Karpas-422 (cell line): ENCODE measurements at regions not wholly inside any gene's neighbourhood (a gene's known extent, or its start where the extent isn't known, plus 50 kb on each side); places are given as distances from the start of the nearest gene placed in this dataset.
A peak's percentile ranks its signal among the peaks of the same experiment; 100 is the strongest.

ENCODE experiments used
- DNase-seq: peaks from one replicate; pipeline ENCODE4 v3.0.0-alpha.2; 2015
- H2AFZ ChIP-seq: fragments of 200-600 bp; sonication (generic); 2 replicates; pipeline ENCODE4 v1.6.1; 2014; ENCODE audit warnings: antibody characterized with exemption, low read length, mixed read lengths
- H3K27ac ChIP-seq: fragments of 200-600 bp; sonication (generic); 2 replicates; pipeline ENCODE4 v1.5.1; 2014; ENCODE audit warnings: mild to moderate bottlenecking, low read length, moderate library complexity
- H3K27me3 ChIP-seq: fragments of 200-600 bp; sonication (generic); 2 replicates; pipeline ENCODE4 v1.6.1; 2014; ENCODE audit warnings: low read length, mixed read lengths
- H3K36me3 ChIP-seq: fragments of 200-600 bp; sonication (generic); 2 replicates; pipeline ENCODE4 v1.6.1; 2014; ENCODE audit warnings: low read length, mixed read lengths; ENCODE audit not compliant: insufficient read depth
- H3K4me1 ChIP-seq: fragments of 200-600 bp; sonication (generic); 2 replicates; pipeline ENCODE4 v1.6.1; 2014; ENCODE audit warnings: mild to moderate bottlenecking, low read length, mixed read lengths
- H3K4me2 ChIP-seq: fragments of 200-600 bp; sonication (generic); 2 replicates; pipeline ENCODE4 v1.6.1; 2014; ENCODE audit warnings: low read length, low read depth, mild to moderate bottlenecking; ENCODE audit not compliant: poor library complexity, severe bottlenecking
- H3K4me3 ChIP-seq: fragments of 200-600 bp; sonication (generic); 2 replicates; pipeline ENCODE4 v1.5.1; 2014; ENCODE audit warnings: mild to moderate bottlenecking, antibody characterized with exemption, low read length, mixed read lengths
- H3K79me2 ChIP-seq: fragments of 200-600 bp; sonication (generic); 2 replicates; pipeline ENCODE4 v1.6.1; 2014; ENCODE audit warnings: mild to moderate bottlenecking, low read length, mixed read lengths
- H3K9ac ChIP-seq: fragments of 200-600 bp; sonication (generic); 2 replicates; pipeline ENCODE4 v1.6.0; 2014; ENCODE audit warnings: low read length
- H3K9me2 ChIP-seq: fragments of 200-600 bp; sonication (generic), shearing (Covaris generic); replicated peaks from 2 replicates; pipeline ENCODE4 v1.6.0; 2014; ENCODE audit warnings: mild to moderate bottlenecking, low read length, moderate library complexity; ENCODE audit not compliant: insufficient read depth
- H3K9me3 ChIP-seq: fragments of 300-700, 200-600 bp; sonication (generic); 2 replicates; pipeline ENCODE4 v1.6.1; 2014; ENCODE audit warnings: low read length, mixed read lengths
- H4K20me1 ChIP-seq: fragments of 200-600 bp; sonication (generic); 2 replicates; pipeline ENCODE4 v1.6.1; 2014; ENCODE audit warnings: mild to moderate bottlenecking, antibody characterized with exemption, low read length, low read depth; ENCODE audit not compliant: insufficient read depth

GRCh38 chr15:70225416-70225815 lies 127.7 kb upstream of the TLE3 start:
- H2AFZ ChIP-seq = no peak overlapping the region
- no peak overlapping the region for H3K4me2 ChIP-seq
- H3K9me3 ChIP-seq = no peaks in the 10 kb centered on the region
- H3K9me2 ChIP-seq = no peaks in the 10 kb centered on the region
- H3K27me3 ChIP-seq = no peaks in the 10 kb centered on the region
- H3K9ac ChIP-seq = no peak overlapping the region
- H3K4me3 ChIP-seq = no peak overlapping the region
- DNase-seq = no peak
- no peak overlapping the region for H3K27ac ChIP-seq
- no peaks in the 10 kb centered on the region for H4K20me1 ChIP-seq
- H3K4me1 ChIP-seq = peaks cover 5% of the 10 kb centered on the region
- H3K36me3 ChIP-seq = no peaks in the 10 kb centered on the region
- H3K79me2 ChIP-seq = no peaks in the 10 kb centered on the region

GRCh38 chr15:70222606-70223005 lies 124.9 kb upstream of the TLE3 start:
- H4K20me1 ChIP-seq = no peaks in the 10 kb centered on the region
- no peaks in the 10 kb centered on the region for H3K9me3 ChIP-seq
- no peak for DNase-seq

GRCh38 chr15:70220490-70221096 lies 122.9 kb upstream of the TLE3 start:
- Histone ChIP-seq H3K9me3 (no peaks in the 10 kb centered on the region), H3K4me3 (peak overlapping the region; percentile 20; the same call in 1 of the 2 replicates), H3K4me2 (peak overlapping the region; percentile 43), H3K9ac (0 out of 2 replicates have a peak overlapping the region, but pooled peaks have one; percentile 25), H4K20me1 (no peaks in the 10 kb centered on the region), H2AFZ (no peak overlapping the region; the same call in 1 of the 2 replicates), H3K27ac (no peak overlapping the region), H3K4me1 (peaks cover 34% of the 10 kb centered on the region), H3K79me2 (no peaks in the 10 kb centered on the region), H3K27me3 (no peaks in the 10 kb centered on the region), H3K9me2 (no peaks in the 10 kb centered on the region), H3K36me3 (no peaks in the 10 kb centered on the region)
- no peak for DNase-seq

More at GRCh38 chr15:70222606-70223005, 124.9 kb upstream of the TLE3 start:
- Histone ChIP-seq H3K27me3 (no peaks in the 10 kb centered on the region), H3K4me1 (peaks cover 21% of the 10 kb centered on the region), H3K4me3 (no peak overlapping the region), H3K9ac (no peak overlapping the region), H3K9me2 (no peaks in the 10 kb centered on the region), H3K4me2 (no peak overlapping the region), H3K27ac (no peak overlapping the region), H3K79me2 (no peaks in the 10 kb centered on the region), H3K36me3 (no peaks in the 10 kb centered on the region), H2AFZ (no peak overlapping the region)

DNA sequence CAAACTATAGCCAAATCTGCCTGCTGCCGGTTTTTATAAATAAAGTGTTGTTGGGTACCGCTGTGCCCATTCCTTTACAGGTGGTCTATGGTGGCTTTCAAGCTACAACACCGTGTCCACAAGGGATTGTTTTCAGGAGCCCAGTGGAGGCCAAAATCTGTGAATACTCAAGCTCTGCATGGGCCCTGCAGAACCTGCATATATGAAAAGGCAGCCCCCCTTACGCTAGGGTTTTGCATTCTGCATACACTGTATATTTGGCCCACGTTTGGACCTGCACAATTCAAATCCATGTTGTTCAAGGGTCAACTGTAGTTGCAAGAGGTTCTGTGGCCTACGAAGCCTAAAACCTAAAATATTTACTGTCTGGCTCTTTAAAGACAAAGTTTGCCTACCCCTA lies 122.2 kb upstream of the TLE3 start:
- Histone ChIP-seq H3K4me1 (peaks cover 34% of the 10 kb centered on the region), H3K9me3 (no peaks in the 10 kb centered on the region), H4K20me1 (no peaks in the 10 kb centered on the region), H3K9ac (0 out of 2 replicates have a peak overlapping the region, but pooled peaks have one; percentile 25), H3K4me2 (peak overlapping the region; percentile 43), H3K27ac (no peak overlapping the region), H2AFZ (no peak overlapping the region; the same call in 1 of the 2 replicates), H3K27me3 (no peaks in the 10 kb centered on the region), H3K4me3 (peak overlapping the region; percentile 20; the same call in 1 of the 2 replicates), H3K9me2 (no peaks in the 10 kb centered on the region), H3K79me2 (no peaks in the 10 kb centered on the region), H3K36me3 (no peaks in the 10 kb centered on the region)
- no peak for DNase-seq

DNA sequence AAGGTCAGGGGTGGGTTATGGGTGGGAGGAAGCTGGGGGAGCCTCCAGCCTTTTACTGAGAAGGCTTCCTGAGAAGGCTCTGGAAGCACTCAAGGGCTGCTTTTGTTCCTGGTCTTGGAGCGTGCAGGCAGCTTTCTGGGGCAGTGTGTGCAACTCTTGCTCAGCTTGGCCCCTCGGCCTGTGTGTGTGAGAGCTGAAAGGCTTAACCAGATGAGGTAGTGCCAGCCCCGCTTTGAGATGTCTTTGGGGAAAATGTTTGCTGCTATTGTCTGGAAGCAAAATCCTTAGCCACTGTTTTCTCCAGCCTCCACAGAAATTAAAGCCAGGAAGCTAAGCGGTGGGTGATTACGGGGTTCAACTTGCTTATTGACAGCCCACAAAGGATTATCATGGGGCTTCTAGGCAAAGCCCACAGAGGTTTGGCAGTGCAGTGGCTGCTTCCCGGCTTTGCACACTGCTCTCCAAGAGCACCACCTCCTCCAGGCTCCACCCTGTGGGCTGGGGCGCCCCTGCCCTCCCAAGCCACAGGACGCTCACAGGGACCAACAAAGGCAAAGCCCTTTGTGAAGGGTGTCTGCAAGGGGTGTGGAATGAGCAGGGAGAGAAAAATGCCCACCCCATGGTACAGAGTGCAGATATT lies 121.7 kb upstream of the TLE3 start:
- Histone ChIP-seq H3K4me3 (no peak overlapping the region), H2AFZ (no peak overlapping the region), H3K79me2 (no peaks in the 10 kb centered on the region), H4K20me1 (0 out of 2 replicates have a peak, but pooled peaks cover 4% of the 10 kb centered on the region), H3K9me3 (no peaks in the 10 kb centered on the region), H3K4me2 (peak overlapping the region; percentile 43), H3K36me3 (no peaks in the 10 kb centered on the region), H3K9ac (no peak overlapping the region), H3K27me3 (no peaks in the 10 kb centered on the region), H3K27ac (no peak overlapping the region), H3K4me1 (peaks cover 34% of the 10 kb centered on the region), H3K9me2 (no peaks in the 10 kb centered on the region)
- no peak for DNase-seq

DNA sequence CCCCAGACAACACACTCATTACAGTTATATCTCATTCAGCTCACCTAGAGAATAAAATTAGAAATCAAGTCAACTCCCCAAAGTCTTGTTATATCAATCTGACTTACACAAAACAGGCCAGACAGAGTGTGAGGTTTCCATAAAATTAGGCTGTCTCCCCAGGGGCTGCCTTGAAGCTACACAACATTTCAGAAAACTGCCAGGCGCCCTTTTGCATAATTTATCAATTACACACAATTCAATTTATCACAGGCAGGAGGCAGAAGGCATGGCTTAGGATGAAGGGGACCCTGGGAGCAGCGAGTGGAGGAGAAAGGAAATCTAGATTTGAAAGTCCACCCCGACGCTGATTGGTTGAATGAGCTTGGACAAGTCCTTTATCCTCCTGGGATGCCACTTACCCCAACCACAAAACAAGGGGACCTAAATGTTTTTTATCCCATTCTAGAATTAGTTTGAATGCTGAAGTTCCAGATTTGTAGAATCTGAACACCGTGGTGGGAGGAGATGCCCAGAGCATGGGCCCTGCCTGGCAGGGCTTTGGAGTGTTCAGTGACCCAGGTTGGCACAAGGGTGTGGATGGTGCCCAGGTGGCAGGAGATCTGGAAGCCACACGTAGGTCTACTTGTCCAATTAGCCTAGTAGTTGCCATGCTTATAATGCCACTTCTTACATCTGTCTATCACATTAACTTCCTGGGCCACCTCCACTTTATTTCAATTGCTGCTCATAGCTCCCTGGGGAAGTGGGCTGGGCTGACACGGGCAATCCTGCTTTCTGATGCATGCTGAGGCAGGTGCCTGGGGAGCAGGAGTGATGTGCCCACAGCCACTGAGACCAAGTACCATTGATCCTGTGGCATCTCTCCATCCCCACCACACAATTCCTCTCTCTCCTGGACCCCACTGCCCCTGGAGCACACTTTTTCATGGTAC lies 119.8 kb upstream of the TLE3 start:
- Histone ChIP-seq H4K20me1 (0 out of 2 replicates have a peak, but pooled peaks cover 4% of the 10 kb centered on the region), H3K4me3 (no peak overlapping the region; the same call in 1 of the 2 replicates), H3K79me2 (no peaks in the 10 kb centered on the region), H3K4me2 (peak overlapping the region; percentile 30), H3K27me3 (no peaks in the 10 kb centered on the region), H3K36me3 (no peaks in the 10 kb centered on the region), H3K9me3 (no peaks in the 10 kb centered on the region), H3K27ac (no peak overlapping the region), H3K9me2 (no peaks in the 10 kb centered on the region), H3K9ac (no peak overlapping the region), H2AFZ (no peak overlapping the region), H3K4me1 (peaks cover 37% of the 10 kb centered on the region)
- DNase-seq = peak; percentile 56

- no peaks in the 10 kb centered on the region for H3K9me2 ChIP-seq
- H3K4me3 ChIP-seq = no peak overlapping the region
- no peak overlapping the region for H3K4me2 ChIP-seq
- no peaks in the 10 kb centered on the region for H3K9me3 ChIP-seq
- 0 out of 2 replicates have a peak, but pooled peaks cover 2% of the 10 kb centered on the region for H3K27me3 ChIP-seq
- peaks cover 37% of the 10 kb centered on the region for H3K4me1 ChIP-seq
- H3K9ac ChIP-seq = no peak overlapping the region
- 0 out of 2 replicates have a peak, but pooled peaks cover 4% of the 10 kb centered on the region for H4K20me1 ChIP-seq
- no peak for DNase-seq
- H3K36me3 ChIP-seq = no peaks in the 10 kb centered on the region
- no peaks in the 10 kb centered on the region for H3K79me2 ChIP-seq
- no peak overlapping the region for H3K27ac ChIP-seq
- no peak overlapping the region for H2AFZ ChIP-seq
These were observed 118.2 kb upstream of the TLE3 start for GRCh38 chr15:70215951-70216350.
